HL-60 (cell line): ENCODE measurements at regions not wholly inside any gene's neighbourhood (a gene's known extent, or its start where the extent isn't known, plus 50 kb on each side); places are given as distances from the start of the nearest gene placed in this dataset.

Source experiments
- GABPA ChIP-seq: IDR thresholded peaks from 2 replicates; pipeline ENCODE4 v1.6.1; 2012; ENCODE audit warnings: low read depth
- POLR2AphosphoS5 ChIP-seq: IDR thresholded peaks from 2 replicates; pipeline ENCODE4 v1.6.1; 2012; ENCODE audit warnings: low read depth
- SPI1 ChIP-seq: IDR thresholded peaks from 2 replicates; pipeline ENCODE4 v1.6.1; 2012; ENCODE audit warnings: low read depth, mild to moderate bottlenecking, borderline replicate concordance
- TF ChIP-seq, protein P1 (sequence below): IDR thresholded peaks from one replicate; pipeline ENCODE4 v1.5.1; 2011; ENCODE audit warnings: low read length, control low read depth, inconsistent platforms; ENCODE audit not compliant: insufficient read depth

DNA sequence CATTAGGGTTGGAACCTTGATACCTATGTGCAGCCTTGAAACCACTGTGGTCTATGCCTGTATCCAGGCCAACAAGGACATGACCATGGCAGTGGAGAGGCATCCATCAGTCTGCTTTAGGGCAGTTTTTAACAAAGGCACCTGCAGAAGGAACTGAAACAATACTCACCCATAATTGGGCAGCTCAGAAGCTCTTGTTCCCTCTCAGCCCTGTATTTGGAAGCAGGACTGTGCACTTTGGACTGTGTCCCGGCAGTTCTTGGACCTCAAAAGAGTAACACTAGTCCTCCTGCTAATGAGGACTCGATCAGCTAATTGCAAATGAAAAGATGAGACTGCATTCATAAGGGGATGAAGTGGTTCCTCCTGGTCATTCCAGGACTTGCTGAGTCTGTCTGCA is 500.2 kb upstream of the TNP1 start:
- TF ChIP-seq POLR2AphosphoS5 = no peak
- TF ChIP-seq, protein P1, sequence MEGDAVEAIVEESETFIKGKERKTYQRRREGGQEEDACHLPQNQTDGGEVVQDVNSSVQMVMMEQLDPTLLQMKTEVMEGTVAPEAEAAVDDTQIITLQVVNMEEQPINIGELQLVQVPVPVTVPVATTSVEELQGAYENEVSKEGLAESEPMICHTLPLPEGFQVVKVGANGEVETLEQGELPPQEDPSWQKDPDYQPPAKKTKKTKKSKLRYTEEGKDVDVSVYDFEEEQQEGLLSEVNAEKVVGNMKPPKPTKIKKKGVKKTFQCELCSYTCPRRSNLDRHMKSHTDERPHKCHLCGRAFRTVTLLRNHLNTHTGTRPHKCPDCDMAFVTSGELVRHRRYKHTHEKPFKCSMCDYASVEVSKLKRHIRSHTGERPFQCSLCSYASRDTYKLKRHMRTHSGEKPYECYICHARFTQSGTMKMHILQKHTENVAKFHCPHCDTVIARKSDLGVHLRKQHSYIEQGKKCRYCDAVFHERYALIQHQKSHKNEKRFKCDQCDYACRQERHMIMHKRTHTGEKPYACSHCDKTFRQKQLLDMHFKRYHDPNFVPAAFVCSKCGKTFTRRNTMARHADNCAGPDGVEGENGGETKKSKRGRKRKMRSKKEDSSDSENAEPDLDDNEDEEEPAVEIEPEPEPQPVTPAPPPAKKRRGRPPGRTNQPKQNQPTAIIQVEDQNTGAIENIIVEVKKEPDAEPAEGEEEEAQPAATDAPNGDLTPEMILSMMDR = no peak
- no peak for TF ChIP-seq SPI1
- TF ChIP-seq GABPA = no peak
